ENCODE measurements at regions not wholly inside any gene's neighbourhood (a gene's known extent, or its start where the extent isn't known, plus 50 kb on each side); places are given as distances from the start of the nearest gene placed in this dataset.

- no peak for TF ChIP-seq CTCF (IDR thresholded peaks at IDR 0.05; ENCODE audit: low read depth, low read length, missing control alignments)
- no peak overlapping the region for H3K4me3 ChIP-seq (ENCODE audit: low read depth, low read length)
- DNase-seq (ENCODE audit: low read depth), result no peak
Observed at GRCh38 chr5:118552146-118552545, 436.2 kb downstream of the DTWD2 start.

- TF ChIP-seq CTCF (IDR thresholded peaks at IDR 0.05; ENCODE audit: low read depth, low read length, missing control alignments), result no peak
- DNase-seq (ENCODE audit: low read depth), result no peak
- H3K4me3 ChIP-seq (ENCODE audit: low read depth, low read length), result no peak overlapping the region
Observed at GRCh38 chr5:118551716-118552115, 436.6 kb downstream of the DTWD2 start.

- H3K4me3 ChIP-seq (ENCODE audit: low read depth, low read length), result no peak overlapping the region
- TF ChIP-seq CTCF (IDR thresholded peaks at IDR 0.05; ENCODE audit: low read depth, low read length, missing control alignments), result no peak
- DNase-seq (ENCODE audit: low read depth), result no peak
Observed at GRCh38 chr5:118551031-118551430, 437.3 kb downstream of the DTWD2 start.

- DNase-seq (ENCODE audit: low read depth), result no peak
- no peak overlapping the region for H3K4me3 ChIP-seq (ENCODE audit: low read depth, low read length)
- no peak for TF ChIP-seq CTCF (IDR thresholded peaks at IDR 0.05; ENCODE audit: low read depth, low read length, missing control alignments)
Observed at GRCh38 chr5:118548761-118549720, 439.3 kb downstream of the DTWD2 start.

GRCh38 chr5:118545470-118545869, 442.9 kb downstream of the DTWD2 start:
- no peak for TF ChIP-seq CTCF (IDR thresholded peaks at IDR 0.05; ENCODE audit: low read depth, low read length, missing control alignments)
- DNase-seq (ENCODE audit: low read depth), result no peak
- H3K4me3 ChIP-seq (ENCODE audit: low read depth, low read length), result no peak overlapping the region

GRCh38 chr5:118544887-118545449, 443.4 kb downstream of the DTWD2 start:
- H3K4me3 ChIP-seq (ENCODE audit: low read depth, low read length), result no peak overlapping the region
- no peak for TF ChIP-seq CTCF (IDR thresholded peaks at IDR 0.05; ENCODE audit: low read depth, low read length, missing control alignments)
- no peak for DNase-seq (ENCODE audit: low read depth)
